ENCODE measurements at regions not wholly inside any gene's neighbourhood (a gene's known extent, or its start where the extent isn't known, plus 50 kb on each side); places are given as distances from the start of the nearest gene placed in this dataset.
"Not testable (repeated sequence)": the region's sequence is repeated elsewhere in the genome, so short reads cannot be mapped to it uniquely, and the experiment has no call there.

DNA sequence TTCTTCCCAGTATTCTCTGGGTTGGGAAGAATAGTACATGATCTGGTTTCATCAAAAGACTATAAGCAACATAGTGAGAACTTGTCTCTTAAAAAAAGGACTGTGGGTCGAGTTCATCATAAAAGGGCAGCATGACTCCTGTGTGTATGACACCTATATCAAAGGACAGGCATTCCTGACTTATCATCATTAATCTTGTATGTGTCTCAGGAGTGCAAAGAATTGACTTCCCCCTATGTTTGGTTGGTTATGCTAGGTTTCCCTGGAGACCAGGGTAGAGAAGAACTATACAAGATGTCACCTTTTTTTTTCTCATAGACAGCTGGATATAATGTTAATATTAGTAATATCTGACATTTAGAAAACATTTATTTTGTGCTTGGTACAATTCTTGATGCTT, 173.1 kb upstream of the ANKRD55 start:
- DNase-seq (ENCODE audit: low spot score), result no peak
- TF ChIP-seq, protein P1, sequence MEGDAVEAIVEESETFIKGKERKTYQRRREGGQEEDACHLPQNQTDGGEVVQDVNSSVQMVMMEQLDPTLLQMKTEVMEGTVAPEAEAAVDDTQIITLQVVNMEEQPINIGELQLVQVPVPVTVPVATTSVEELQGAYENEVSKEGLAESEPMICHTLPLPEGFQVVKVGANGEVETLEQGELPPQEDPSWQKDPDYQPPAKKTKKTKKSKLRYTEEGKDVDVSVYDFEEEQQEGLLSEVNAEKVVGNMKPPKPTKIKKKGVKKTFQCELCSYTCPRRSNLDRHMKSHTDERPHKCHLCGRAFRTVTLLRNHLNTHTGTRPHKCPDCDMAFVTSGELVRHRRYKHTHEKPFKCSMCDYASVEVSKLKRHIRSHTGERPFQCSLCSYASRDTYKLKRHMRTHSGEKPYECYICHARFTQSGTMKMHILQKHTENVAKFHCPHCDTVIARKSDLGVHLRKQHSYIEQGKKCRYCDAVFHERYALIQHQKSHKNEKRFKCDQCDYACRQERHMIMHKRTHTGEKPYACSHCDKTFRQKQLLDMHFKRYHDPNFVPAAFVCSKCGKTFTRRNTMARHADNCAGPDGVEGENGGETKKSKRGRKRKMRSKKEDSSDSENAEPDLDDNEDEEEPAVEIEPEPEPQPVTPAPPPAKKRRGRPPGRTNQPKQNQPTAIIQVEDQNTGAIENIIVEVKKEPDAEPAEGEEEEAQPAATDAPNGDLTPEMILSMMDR (IDR thresholded peaks at IDR 0.05; ENCODE audit: extremely low read depth, missing control alignments), result no peak

DNA sequence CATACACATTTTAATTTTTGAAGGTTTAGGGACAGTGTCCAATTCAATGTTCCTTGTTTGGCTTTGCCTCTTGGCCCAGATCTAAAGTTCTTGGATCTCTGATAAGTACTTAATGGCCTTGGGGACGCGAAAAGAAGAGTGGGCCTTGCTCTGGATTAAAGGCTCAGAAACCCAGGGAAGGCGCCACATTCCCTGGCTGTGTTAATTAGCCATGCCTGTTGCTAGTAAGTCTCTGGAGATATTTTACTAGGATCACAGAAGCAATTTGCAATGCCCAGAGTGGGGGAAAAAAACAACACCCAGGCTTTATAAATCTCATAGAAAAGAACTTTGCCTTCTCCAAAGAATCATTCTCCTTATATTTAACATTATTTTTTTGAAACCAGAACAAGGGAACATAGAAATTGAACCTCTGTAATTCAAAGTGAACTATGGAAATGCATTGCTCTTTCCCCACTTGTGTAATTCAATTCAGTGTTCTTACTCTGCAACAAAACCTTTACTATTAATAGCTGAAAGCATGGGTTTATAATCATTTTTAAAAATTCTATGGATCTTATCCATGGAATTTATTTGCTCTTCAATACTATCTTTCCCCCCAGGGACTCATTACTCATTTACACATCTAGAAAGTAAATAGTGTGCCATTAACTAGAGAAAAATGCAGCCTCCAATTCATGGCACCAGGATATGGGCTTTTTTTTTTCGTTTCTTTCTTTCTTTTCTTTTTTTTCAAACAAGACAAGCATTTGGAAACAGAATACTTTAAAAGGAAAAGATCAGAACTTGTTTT, 172.2 kb upstream of the ANKRD55 start:
- DNase-seq (ENCODE audit: low spot score), result no peak
- TF ChIP-seq, protein P1 (IDR thresholded peaks at IDR 0.05; ENCODE audit: extremely low read depth, missing control alignments), result no peak

DNA sequence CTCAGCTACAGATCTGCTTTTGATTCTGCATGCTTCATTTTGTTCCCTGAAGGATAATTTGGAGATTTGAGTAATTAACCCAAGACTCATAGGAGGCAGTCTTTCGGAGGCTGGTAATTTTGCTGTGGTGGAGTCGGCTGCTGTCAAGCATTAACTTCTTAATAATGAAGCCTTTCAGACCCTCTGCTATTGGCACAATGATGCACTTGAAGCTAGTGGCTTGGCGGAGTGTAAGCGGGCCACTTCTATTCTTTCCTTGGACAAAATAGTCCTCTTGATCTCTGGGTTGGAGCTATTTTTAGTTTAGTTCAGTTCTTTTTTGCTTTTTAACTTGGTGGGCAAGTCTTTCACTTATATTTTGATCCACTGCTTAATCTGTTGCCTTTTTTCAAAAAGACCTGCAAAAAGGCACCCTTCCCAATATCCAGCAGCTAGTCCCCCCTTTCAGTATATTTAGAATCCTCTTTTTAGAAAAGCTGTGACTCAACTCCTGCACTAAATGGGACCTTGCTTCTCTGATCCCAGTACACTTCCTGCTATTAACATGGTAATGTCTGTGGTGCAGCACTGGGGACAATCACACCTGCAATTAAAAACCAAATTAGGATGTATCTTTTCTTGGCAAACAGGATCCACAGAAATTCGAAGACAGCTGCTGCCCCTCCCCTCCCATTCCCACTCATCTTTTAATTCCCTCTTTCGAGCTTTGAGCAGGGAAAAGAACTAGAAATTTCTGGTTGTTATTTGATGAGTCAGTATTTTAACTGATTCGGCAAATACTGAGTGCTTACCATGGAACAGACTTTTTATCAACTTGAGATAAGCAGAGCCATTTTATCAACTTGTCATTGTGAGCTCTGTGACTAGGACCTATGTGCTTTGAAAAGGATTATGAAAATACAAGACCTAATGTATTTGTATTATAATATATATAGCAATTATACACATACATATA, 169.4 kb upstream of the ANKRD55 start:
- TF ChIP-seq, protein P1 (IDR thresholded peaks at IDR 0.05; ENCODE audit: extremely low read depth, missing control alignments), result no peak
- no peak for DNase-seq (ENCODE audit: low spot score)

DNA sequence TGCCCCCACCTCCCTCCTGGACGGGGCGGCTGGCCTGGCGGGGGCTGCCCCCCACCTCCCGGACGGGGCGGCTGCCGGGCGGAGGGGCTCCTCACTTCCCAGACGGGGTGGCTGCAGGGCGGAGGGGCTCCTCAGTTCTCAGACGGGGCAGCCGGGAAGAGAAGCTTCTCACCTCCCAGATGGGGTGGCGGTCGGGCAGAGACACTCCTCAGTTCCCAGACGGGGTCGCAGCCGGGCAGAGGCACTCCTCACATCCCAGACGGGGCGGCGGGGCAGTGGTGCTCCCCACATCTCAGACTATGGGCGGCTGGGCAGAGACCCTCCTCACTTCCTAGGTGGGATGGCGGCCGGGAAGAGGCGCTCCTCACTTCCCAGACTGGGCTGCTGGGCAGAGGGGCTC, 164.7 kb upstream of the ANKRD55 start:
- not testable (repeated sequence) for DNase-seq (ENCODE audit: low spot score)

DNA sequence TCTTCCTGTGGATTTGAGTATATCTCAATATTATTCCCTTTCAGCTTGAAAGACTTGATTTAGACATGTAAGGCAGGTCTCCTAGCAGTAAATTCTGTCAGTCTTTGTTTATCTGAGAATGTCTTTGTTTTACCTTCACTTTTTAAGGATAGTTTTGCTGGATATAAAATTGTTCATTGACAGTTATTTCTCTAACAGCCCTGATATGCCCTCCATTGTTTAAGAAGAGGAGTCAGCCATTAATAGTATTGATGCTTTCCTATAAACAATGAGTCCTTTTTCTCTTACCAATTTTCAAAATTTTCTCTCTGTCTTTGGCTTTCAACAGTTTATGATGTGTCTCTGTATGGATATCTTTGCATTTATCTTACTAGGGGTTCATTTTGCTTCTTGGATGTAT, 163.5 kb upstream of the ANKRD55 start:
- TF ChIP-seq, protein P1 (IDR thresholded peaks at IDR 0.05; ENCODE audit: extremely low read depth, missing control alignments), result no peak
- DNase-seq (ENCODE audit: low spot score), result no peak

DNA sequence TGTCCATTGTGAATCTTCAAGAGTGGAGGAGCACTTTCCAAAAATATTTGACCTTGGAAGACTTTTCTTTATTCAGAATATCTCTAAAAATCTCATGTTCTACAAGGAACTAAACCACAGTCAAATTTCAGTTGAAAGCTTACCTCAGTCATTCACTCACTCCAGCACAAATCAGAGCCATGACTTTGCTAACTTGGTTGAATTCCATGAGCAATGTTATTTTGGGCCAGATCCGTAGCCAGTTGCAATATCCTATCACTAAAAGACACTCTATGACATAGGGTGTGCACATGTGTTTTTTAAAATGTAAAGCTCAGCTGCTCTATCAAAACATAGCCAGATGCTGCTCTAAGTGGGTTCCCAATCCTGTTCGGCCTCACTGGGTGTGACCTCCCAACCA, 156.1 kb upstream of the ANKRD55 start:
- DNase-seq (ENCODE audit: low spot score), result no peak
- TF ChIP-seq, protein P1 (IDR thresholded peaks at IDR 0.05; ENCODE audit: extremely low read depth, missing control alignments), result no peak

DNA sequence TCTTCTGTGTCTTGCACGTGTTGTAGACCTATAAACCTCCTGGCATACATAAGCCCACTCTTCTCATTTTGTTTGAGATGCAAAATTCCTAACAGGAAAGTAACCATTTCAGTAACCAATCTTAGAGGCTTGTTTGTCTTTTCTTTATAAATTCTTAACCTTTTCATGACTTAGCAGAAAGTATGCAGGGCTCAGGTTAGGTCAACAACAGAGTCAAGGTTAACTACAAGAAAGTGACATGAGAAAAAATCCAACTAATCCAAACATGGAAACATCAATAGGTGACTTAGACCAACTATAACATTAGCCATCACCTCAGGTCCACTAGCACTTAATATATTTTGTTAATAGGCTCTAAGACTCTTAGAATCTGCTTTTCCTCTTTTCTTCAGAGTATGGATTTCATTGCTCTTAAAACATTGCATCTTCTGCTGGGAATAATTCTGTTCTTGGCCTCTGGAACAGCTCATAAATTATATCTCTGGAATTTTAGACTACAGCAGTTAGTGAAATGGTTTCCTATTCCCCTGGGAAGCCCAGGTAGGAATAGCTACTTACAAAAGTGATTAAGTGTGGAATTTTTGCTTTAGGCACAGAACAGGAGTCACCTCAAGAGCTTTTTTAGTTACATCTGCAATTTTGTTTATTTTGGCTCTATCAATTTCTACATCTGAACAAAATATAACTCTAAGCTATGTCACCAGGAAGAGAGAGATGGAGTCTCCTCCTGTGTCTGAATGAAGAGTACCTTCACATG, 155.3 kb upstream of the ANKRD55 start:
- DNase-seq (ENCODE audit: low spot score), result no peak
- TF ChIP-seq, protein P1 (IDR thresholded peaks at IDR 0.05; ENCODE audit: extremely low read depth, missing control alignments), result no peak

All from GM20000 (cell line).